Trophoblast cell (in vitro differentiated cells and primary cell): ENCODE measurements at regions not wholly inside any gene's neighbourhood (a gene's known extent, or its start where the extent isn't known, plus 50 kb on each side); places are given as distances from the start of the nearest gene placed in this dataset.
"Not testable (repeated sequence)": the region's sequence is repeated elsewhere in the genome, so short reads cannot be mapped to it uniquely, and the experiment has no call there.

Experiments
- DNase-seq, 2 donors: peaks; one replicate each; pipeline ENCODE4 v3.0.0-alpha.2; 2016
- H2AFZ ChIP-seq: 2 replicates; pipeline ENCODE4 v1.6.1; 2013; ENCODE audit warnings: low read length, moderate library complexity, mild to moderate bottlenecking; ENCODE audit not compliant: insufficient read depth, poor library complexity
- H2AK5ac ChIP-seq: 2 replicates; pipeline ENCODE4 v1.6.1; 2013; ENCODE audit warnings: mild to moderate bottlenecking, low read length
- H2BK120ac ChIP-seq: 2 replicates; pipeline ENCODE4 v1.6.1; 2013; ENCODE audit warnings: low read length, mild to moderate bottlenecking, moderate library complexity; ENCODE audit not compliant: insufficient read depth, poor library complexity
- H2BK12ac ChIP-seq: 2 replicates; pipeline ENCODE4 v1.6.1; 2013; ENCODE audit warnings: mild to moderate bottlenecking, low read length, moderate library complexity
- H2BK5ac ChIP-seq: 2 replicates; pipeline ENCODE4 v1.6.1; 2013; ENCODE audit warnings: low read length, low read depth, moderate library complexity, mild to moderate bottlenecking; ENCODE audit not compliant: poor library complexity
- H3K14ac ChIP-seq: 2 replicates; pipeline ENCODE4 v1.6.1; 2013; ENCODE audit warnings: mild to moderate bottlenecking, low read length
- H3K18ac ChIP-seq: 2 replicates; pipeline ENCODE4 v1.6.1; 2013; ENCODE audit warnings: mild to moderate bottlenecking, low read length
- H3K23ac ChIP-seq: 2 replicates; pipeline ENCODE4 v1.6.1; 2013; ENCODE audit warnings: low read length
- H3K27ac ChIP-seq: 2 replicates; pipeline ENCODE4 v1.5.1; 2013; ENCODE audit warnings: low read depth, mild to moderate bottlenecking, inconsistent platforms, low read length, moderate library complexity
- H3K27me3 ChIP-seq: 2 replicates; pipeline ENCODE4 v1.6.1; 2013; ENCODE audit warnings: inconsistent platforms, mild to moderate bottlenecking, low read length, moderate library complexity; ENCODE audit not compliant: insufficient read depth
- H3K36me3 ChIP-seq, 2 experiments: 1 replicate in 1 of 2; 2 replicates in 1 of 2; pipeline ENCODE4 v1.6.1; 2013; ENCODE audit warnings: low read length in 2 of 2, mild to moderate bottlenecking in 2 of 2, moderate library complexity in 1 of 2; ENCODE audit not compliant: insufficient read depth in 2 of 2, control insufficient read depth in 1 of 2
- H3K4ac ChIP-seq: 2 replicates; pipeline ENCODE4 v1.6.1; 2013; ENCODE audit warnings: low read depth, mild to moderate bottlenecking, low read length, moderate library complexity
- H3K4me1 ChIP-seq, 2 experiments: 1 replicate in 1 of 2; 2 replicates in 1 of 2; pipeline ENCODE4 v1.6.1; 2013; ENCODE audit warnings: low read length in 2 of 2, mild to moderate bottlenecking in 2 of 2, moderate library complexity in 1 of 2; ENCODE audit not compliant: insufficient read depth in 2 of 2, control insufficient read depth in 1 of 2
- H3K4me2 ChIP-seq: 2 replicates; pipeline ENCODE4 v1.6.1; 2013; ENCODE audit warnings: inconsistent platforms, mild to moderate bottlenecking, low read length, moderate library complexity
- H3K4me3 ChIP-seq: 2 replicates; pipeline ENCODE4 v1.5.1; 2013; ENCODE audit warnings: mild to moderate bottlenecking, low read depth, low read length, inconsistent platforms
- H3K79me1 ChIP-seq: one replicate; pipeline ENCODE4 v1.6.1; 2013; ENCODE audit warnings: low read length
- H3K79me2 ChIP-seq: 2 replicates; pipeline ENCODE4 v1.6.1; 2013; ENCODE audit warnings: low read length, mild to moderate bottlenecking; ENCODE audit not compliant: control insufficient read depth, insufficient read depth, poor library complexity
- H3K9ac ChIP-seq: 2 replicates; pipeline ENCODE4 v1.6.1; 2013; ENCODE audit warnings: mild to moderate bottlenecking, low read length
- H3K9me3 ChIP-seq: 2 replicates; pipeline ENCODE4 v1.6.1; 2013; ENCODE audit warnings: low read depth, mild to moderate bottlenecking, control low read depth, inconsistent platforms, low read length; ENCODE audit not compliant: insufficient read depth
- H4K12ac ChIP-seq: 2 replicates; pipeline ENCODE4 v1.6.1; 2013; ENCODE audit warnings: low read depth, mild to moderate bottlenecking, low read length, moderate library complexity
- H4K8ac ChIP-seq: 2 replicates; pipeline ENCODE4 v1.6.1; 2013; ENCODE audit warnings: low read depth, mild to moderate bottlenecking, low read length, moderate library complexity
- H4K91ac ChIP-seq: one replicate; pipeline ENCODE4 v1.6.1; 2013; ENCODE audit warnings: low read depth, mild to moderate bottlenecking, low read length, moderate library complexity
- WGBS: extraction: QIAGEN DNeasy Blood & Tissue Kit; methylation state at CpG from one replicate; pipeline ENCODE4 v1.1.7; 2013; ENCODE audit warnings: missing lambda C conversion rate; ENCODE audit not compliant: insufficient read length, insufficient coverage; ENCODE audit errors: extremely low coverage; 5-methylcytosine and 5-hydroxymethylcytosine counted together

DNA sequence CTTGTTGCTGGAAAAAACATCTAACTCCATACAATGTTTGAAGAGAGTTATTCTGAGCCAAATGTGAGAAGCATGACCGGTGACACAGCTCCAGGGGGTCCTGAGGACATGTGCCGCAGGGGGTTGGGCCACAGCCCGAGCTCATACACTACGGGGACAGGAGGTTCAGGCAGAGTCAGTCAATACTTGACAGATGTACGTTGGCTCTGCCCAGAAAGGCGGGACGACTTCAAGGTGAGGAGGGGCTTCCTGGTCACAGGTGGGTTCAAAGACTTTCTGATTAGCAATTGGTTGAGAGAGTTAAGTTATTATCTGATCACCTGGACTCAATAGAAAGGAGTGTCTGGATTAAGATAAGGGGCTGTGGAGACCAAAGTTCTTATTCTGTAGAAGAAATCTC, 143.8 kb downstream of the NPIPB11 start:
- not testable (repeated sequence) for H3K36me3 ChIP-seq, DNase-seq, H3K14ac ChIP-seq, H2BK12ac ChIP-seq, H3K27me3 ChIP-seq, H4K8ac ChIP-seq, H3K79me1 ChIP-seq, H2AFZ ChIP-seq, H2BK120ac ChIP-seq, H3K27ac ChIP-seq, H3K79me2 ChIP-seq, H3K9ac ChIP-seq, H3K4me3 ChIP-seq, H3K18ac ChIP-seq, H2BK5ac ChIP-seq, H3K9me3 ChIP-seq, H3K4me2 ChIP-seq, H3K4ac ChIP-seq, H3K23ac ChIP-seq, H4K12ac ChIP-seq
- peaks cover 7 to 14% of the 10 kb centered on the region in 2 experiments for H3K4me1 ChIP-seq
- no CpG with 5 or more reads among the region's 7 CpGs for WGBS
- H4K91ac ChIP-seq, result peak overlapping the region; percentile 72
- peak overlapping the region; percentile 90 for H2AK5ac ChIP-seq

DNA sequence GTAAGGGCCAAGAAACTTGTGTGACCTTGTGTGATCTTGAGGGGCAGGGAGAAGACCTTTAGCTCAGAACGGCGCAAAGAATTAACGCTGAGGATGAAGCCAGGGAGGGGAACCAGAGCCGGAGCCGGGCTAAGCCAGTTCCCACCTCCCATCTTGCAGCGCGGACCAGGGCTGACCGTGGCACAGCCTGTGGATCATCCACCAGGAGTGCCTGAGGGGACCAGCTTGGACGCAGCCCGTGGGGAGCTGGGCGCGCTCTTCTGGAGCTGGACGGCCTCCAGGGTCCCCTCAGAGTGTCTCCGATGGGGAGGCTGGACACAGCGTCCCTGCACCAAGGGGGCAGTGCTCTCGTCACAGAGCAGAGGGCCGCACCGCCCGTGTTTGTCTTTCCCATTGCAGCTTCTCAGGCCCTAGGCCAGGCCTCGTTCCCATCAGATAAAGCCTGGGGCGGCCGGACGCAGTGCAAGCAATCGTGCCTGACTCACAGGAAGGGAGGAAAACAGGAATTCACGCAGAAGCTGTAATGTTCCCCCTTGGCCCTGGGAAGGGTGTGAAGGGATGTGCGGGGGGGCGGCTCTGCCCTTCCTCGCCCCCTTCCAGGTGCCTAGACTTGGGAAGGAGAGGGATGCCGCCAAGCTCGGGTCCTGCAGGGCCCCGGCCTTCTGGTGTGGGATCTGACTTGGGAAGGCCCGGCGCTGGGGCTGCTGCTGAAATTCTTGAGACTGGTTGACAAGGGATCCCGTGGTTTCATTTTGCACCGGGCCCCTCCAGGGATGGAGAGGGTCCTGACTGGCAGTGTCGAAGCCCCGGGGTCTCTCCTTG, 144.9 kb downstream of the NPIPB11 start:
- H3K4me3 ChIP-seq, H3K79me1 ChIP-seq, H2BK120ac ChIP-seq, H3K27ac ChIP-seq, H3K9ac ChIP-seq, H2AFZ ChIP-seq, H3K23ac ChIP-seq, DNase-seq, H4K12ac ChIP-seq, H3K4ac ChIP-seq, H3K36me3 ChIP-seq, H3K79me2 ChIP-seq, H3K27me3 ChIP-seq, H3K4me2 ChIP-seq, H2BK5ac ChIP-seq, H3K9me3 ChIP-seq, H4K8ac ChIP-seq: not testable (repeated sequence)
- H3K14ac ChIP-seq, result peak overlapping the region; percentile 73
- peaks cover 7 to 14% of the 10 kb centered on the region in 2 experiments for H3K4me1 ChIP-seq
- peak overlapping the region; percentile 73 for H2BK12ac ChIP-seq
- no CpG with 5 or more reads among the region's 37 CpGs for WGBS
- peak overlapping the region; percentile 56 for H3K18ac ChIP-seq
- peak overlapping the region; percentile 19 for H2AK5ac ChIP-seq
- H4K91ac ChIP-seq, result peak overlapping the region; percentile 63

DNA sequence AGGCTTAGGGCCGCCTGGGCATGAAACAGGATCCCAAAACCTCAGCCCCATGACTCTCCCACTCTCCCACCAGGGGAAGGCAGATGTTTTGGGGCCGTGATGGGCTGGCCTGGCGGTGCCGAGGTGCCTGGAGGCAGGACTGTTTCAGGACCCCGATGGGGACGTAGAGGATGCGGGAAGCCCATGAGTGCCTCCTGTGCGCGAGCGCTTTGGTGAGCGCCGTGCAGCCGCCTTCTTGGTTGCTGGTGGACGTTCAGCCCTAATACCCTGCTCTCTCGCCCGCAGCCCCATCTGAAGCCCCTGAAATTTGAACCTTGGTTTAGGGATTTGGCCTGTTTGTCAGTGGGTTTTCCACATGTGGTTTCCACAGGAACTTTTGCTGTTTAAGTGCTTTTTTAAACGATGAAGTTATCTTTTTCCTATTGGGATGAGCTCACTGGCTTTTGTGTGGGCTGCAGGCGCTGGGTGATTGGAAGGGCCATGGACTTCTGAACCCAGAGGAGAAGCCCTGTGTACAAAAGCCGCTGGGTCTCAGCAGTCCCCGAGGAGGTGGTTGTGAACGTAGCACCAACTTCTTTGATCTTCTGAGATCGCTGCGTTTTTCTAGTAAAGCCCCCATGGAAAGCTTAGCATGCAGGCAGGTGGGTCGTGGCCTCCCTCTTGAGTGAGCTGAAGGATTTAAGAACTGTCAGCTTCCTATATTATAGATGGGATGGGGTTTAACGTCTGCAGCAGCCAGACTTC, 145.7 kb downstream of the NPIPB11 start:
- H2AFZ ChIP-seq, H3K79me1 ChIP-seq, H3K9me3 ChIP-seq, H4K8ac ChIP-seq, H3K4me3 ChIP-seq, H3K4ac ChIP-seq, DNase-seq, H3K27ac ChIP-seq, H4K91ac ChIP-seq, H3K4me2 ChIP-seq, H3K36me3 ChIP-seq, H3K23ac ChIP-seq, H4K12ac ChIP-seq, H3K79me2 ChIP-seq, H3K9ac ChIP-seq, H3K18ac ChIP-seq, H3K27me3 ChIP-seq, H2BK5ac ChIP-seq, H2BK120ac ChIP-seq, H2AK5ac ChIP-seq: not testable (repeated sequence)
- H3K14ac ChIP-seq, result peak overlapping the region; percentile 73
- peak overlapping the region; percentile 73 for H2BK12ac ChIP-seq
- peaks cover 7 to 14% of the 10 kb centered on the region in 2 experiments for H3K4me1 ChIP-seq
- no CpG with 5 or more reads among the region's 25 CpGs for WGBS

DNA sequence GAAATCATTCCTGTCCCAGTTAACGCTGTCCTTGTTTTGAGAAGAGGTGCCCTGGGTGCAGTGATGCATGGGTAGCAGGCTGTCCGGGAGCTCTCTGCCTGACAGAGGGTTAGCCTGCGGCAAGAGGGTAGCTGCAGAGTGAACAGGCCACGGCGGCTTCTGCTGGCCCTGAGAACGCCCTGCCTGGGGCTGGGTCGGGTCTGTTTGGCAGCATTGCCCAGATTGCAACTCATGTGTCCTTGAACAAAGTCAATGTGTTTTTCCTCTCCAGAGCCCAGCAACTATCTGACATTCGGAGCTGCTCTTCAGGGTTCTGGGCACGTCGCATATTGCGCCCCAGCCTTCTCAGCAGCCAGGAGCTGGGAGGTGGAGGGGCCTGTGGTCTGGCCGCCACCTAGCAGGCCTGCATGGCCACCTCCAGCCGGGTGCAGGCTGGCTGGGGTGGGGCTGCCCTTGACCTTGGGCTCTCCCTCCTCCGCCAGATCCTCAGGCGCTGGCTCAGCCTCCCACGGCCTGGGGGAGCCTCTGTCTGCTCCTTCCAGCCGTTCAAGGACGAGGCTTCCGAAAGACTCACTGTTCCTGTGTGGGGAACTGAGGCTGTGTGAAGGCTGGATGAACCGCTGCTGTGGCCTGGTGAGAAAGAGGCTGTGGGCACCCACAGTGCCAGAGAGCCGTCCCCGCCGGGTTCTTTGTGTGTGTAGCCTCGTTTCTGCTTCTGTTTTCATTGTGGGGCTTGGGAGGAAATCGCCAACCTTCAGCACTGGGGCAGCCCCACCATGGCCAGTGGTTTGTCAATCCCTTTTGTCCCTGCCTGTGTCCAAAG, 146.7 kb downstream of the NPIPB11 start:
- not testable (repeated sequence) for H3K23ac ChIP-seq, H3K79me1 ChIP-seq, DNase-seq, H3K27ac ChIP-seq, H3K9ac ChIP-seq, H2BK120ac ChIP-seq, H3K79me2 ChIP-seq, H4K8ac ChIP-seq, H3K27me3 ChIP-seq, H4K12ac ChIP-seq, H3K9me3 ChIP-seq, H2BK5ac ChIP-seq, H3K4me3 ChIP-seq, H2AFZ ChIP-seq, H4K91ac ChIP-seq, H3K4me2 ChIP-seq, H3K14ac ChIP-seq, H3K18ac ChIP-seq, H3K36me3 ChIP-seq, H3K4ac ChIP-seq
- no CpG with 5 or more reads among the region's 25 CpGs for WGBS
- peak overlapping the region; percentile 69 for H2AK5ac ChIP-seq
- peak overlapping the region; percentile 46 for H2BK12ac ChIP-seq
- H3K4me1 ChIP-seq, result peaks cover 7 to 13% of the 10 kb centered on the region in 2 experiments
